22Rv1 (cell line): ENCODE measurements at regions not wholly inside any gene's neighbourhood (a gene's known extent, or its start where the extent isn't known, plus 50 kb on each side); places are given as distances from the start of the nearest gene placed in this dataset.

Experiments used
- ZFX ChIP-seq: fragments of 450-650 bp; IDR thresholded peaks from 2 replicates; pipeline ENCODE4 v1.6.1; 2017; ENCODE audit warnings: antibody characterized with exemption, borderline replicate concordance
- TF ChIP-seq, protein P1 (sequence below): fragments of 450-650 bp; IDR thresholded peaks from 2 replicates; pipeline ENCODE4 v1.5.1; 2017; ENCODE audit warnings: mild to moderate bottlenecking

- TF ChIP-seq, protein P1, sequence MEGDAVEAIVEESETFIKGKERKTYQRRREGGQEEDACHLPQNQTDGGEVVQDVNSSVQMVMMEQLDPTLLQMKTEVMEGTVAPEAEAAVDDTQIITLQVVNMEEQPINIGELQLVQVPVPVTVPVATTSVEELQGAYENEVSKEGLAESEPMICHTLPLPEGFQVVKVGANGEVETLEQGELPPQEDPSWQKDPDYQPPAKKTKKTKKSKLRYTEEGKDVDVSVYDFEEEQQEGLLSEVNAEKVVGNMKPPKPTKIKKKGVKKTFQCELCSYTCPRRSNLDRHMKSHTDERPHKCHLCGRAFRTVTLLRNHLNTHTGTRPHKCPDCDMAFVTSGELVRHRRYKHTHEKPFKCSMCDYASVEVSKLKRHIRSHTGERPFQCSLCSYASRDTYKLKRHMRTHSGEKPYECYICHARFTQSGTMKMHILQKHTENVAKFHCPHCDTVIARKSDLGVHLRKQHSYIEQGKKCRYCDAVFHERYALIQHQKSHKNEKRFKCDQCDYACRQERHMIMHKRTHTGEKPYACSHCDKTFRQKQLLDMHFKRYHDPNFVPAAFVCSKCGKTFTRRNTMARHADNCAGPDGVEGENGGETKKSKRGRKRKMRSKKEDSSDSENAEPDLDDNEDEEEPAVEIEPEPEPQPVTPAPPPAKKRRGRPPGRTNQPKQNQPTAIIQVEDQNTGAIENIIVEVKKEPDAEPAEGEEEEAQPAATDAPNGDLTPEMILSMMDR, result no peak
- no peak for TF ChIP-seq ZFX
Measured at GRCh38 chr16:66143415-66143814, 223.1 kb upstream of the CDH5 start.
